Neural cell (in vitro differentiated cells): ENCODE measurements at regions not wholly inside any gene's neighbourhood (a gene's known extent, or its start where the extent isn't known, plus 50 kb on each side); places are given as distances from the start of the nearest gene placed in this dataset.

Source experiments
- H2AFZ ChIP-seq: fragments of 200-600, 300-800 bp; sonication (generic), shearing (Covaris generic); 2 replicates; pipeline ENCODE4 v1.6.0; 2014; ENCODE audit warnings: low read depth, mild to moderate bottlenecking, antibody characterized with exemption, low read length, moderate library complexity
- H3F3A ChIP-seq: fragments of 200-600 bp; shearing (Covaris generic); 2 replicates; pipeline ENCODE4 v1.6.1; 2016; ENCODE audit warnings: mild to moderate bottlenecking, moderate library complexity, mixed read lengths, antibody characterized with exemption, low read length; ENCODE audit not compliant: insufficient read depth, poor library complexity, severe bottlenecking
- H3K27ac ChIP-seq: fragments of 200-600, 300-800 bp; sonication (generic), shearing (Covaris generic); 2 replicates; pipeline ENCODE4 v1.5.1; 2014; ENCODE audit warnings: mild to moderate bottlenecking, low read length, moderate library complexity
- H3K27me3 ChIP-seq: fragments of 300-800, 200-600 bp; sonication (generic), shearing (Covaris generic); 2 replicates; pipeline ENCODE4 v1.6.0; 2014; ENCODE audit warnings: mild to moderate bottlenecking, low read depth, low read length, moderate library complexity; ENCODE audit not compliant: insufficient read depth
- H3K36me3 ChIP-seq: fragments of 300-800, 200-600 bp; sonication (generic), shearing (Covaris generic); 2 replicates; pipeline ENCODE4 v1.5.1; 2014; ENCODE audit warnings: mild to moderate bottlenecking, antibody characterized with exemption, low read length, moderate library complexity; ENCODE audit not compliant: insufficient read depth
- H3K4me2 ChIP-seq: fragments of 300-800, 200-600 bp; sonication (generic), shearing (Covaris generic); 2 replicates; pipeline ENCODE4 v1.6.0; 2014; ENCODE audit warnings: mild to moderate bottlenecking, low read length
- H3K4me3 ChIP-seq: fragments of 300-800, 200-600 bp; sonication (generic), shearing (Covaris generic); 2 replicates; pipeline ENCODE4 v1.5.1; 2014; ENCODE audit warnings: mild to moderate bottlenecking, low read length, moderate library complexity
- H3K79me2 ChIP-seq: fragments of 200-600 bp; shearing (Covaris generic); replicated peaks from 2 replicates; pipeline ENCODE4 v1.6.0; 2014; ENCODE audit warnings: mild to moderate bottlenecking, low read length, moderate library complexity; ENCODE audit not compliant: insufficient read depth
- H3K9ac ChIP-seq: fragments of 300-800, 200-600 bp; sonication (generic), shearing (Covaris generic); 2 replicates; pipeline ENCODE4 v1.6.1; 2016; ENCODE audit warnings: mild to moderate bottlenecking, low read length, mixed read lengths
- H3K9me2 ChIP-seq: fragments of 200-600 bp; shearing (Covaris generic); 2 replicates; pipeline ENCODE4 v1.6.1; 2016; ENCODE audit warnings: mild to moderate bottlenecking, low read length, mixed read lengths; ENCODE audit not compliant: insufficient read depth
- H3K9me3 ChIP-seq: fragments of 200-600, 300-800 bp; sonication (generic), shearing (Covaris generic); 2 replicates; pipeline ENCODE4 v1.6.1; 2016; ENCODE audit warnings: mild to moderate bottlenecking, mixed run types, low read length, moderate library complexity, mixed read lengths
- H4K20me1 ChIP-seq: fragments of 200-600 bp; shearing (Covaris generic); 2 replicates; pipeline ENCODE4 v1.6.1; 2016; ENCODE audit warnings: mild to moderate bottlenecking, mixed run types; ENCODE audit not compliant: insufficient read depth
- EP300 ChIP-seq: fragments of 450-650 bp; conservative IDR thresholded peaks from 2 replicates; pipeline ENCODE4 v1.6.1; 2014; ENCODE audit warnings: antibody characterized with exemption, mild to moderate bottlenecking, moderate library complexity; ENCODE audit not compliant: poor library complexity, severe bottlenecking
- EZH2 ChIP-seq: fragments of 200-600, 300-800 bp; shearing (Covaris generic), sonication (generic); IDR thresholded peaks from 2 replicates; pipeline ENCODE4 v1.6.1; 2014; ENCODE audit warnings: antibody characterized with exemption, low read length, borderline replicate concordance, mild to moderate bottlenecking; ENCODE audit not compliant: insufficient read depth, poor library complexity, severe bottlenecking
- MXI1 ChIP-seq: fragments of 450-650 bp; conservative IDR thresholded peaks from 2 replicates; pipeline ENCODE4 v1.6.1; 2014; ENCODE audit warnings: antibody characterized with exemption, mild to moderate bottlenecking; ENCODE audit not compliant: poor library complexity, severe bottlenecking
- POLR2AphosphoS5 ChIP-seq: IDR thresholded peaks from 2 replicates; pipeline ENCODE4 v1.6.1; 2012
- RAD21 ChIP-seq: fragments of 450-650 bp; conservative IDR thresholded peaks from 2 replicates; pipeline ENCODE4 v1.6.1; 2014; ENCODE audit warnings: antibody characterized with exemption, mild to moderate bottlenecking, moderate library complexity
- REST ChIP-seq: IDR thresholded peaks from 2 replicates; pipeline ENCODE4 v1.6.1; 2012; ENCODE audit warnings: borderline replicate concordance
- SMC3 ChIP-seq: fragments of 450-650 bp; conservative IDR thresholded peaks from 2 replicates; pipeline ENCODE4 v1.6.1; 2014; ENCODE audit warnings: antibody characterized with exemption, mild to moderate bottlenecking, moderate library complexity; ENCODE audit not compliant: poor library complexity
- TAF1 ChIP-seq: IDR thresholded peaks from 2 replicates; pipeline ENCODE4 v1.6.1; 2012; ENCODE audit warnings: low read depth
- TF ChIP-seq, protein P1 (sequence below): fragments of 450-650 bp; IDR thresholded peaks from 2 replicates; pipeline ENCODE4 v1.5.1; 2014; ENCODE audit warnings: antibody characterized with exemption, mild to moderate bottlenecking, moderate library complexity; ENCODE audit not compliant: poor library complexity, severe bottlenecking

DNA sequence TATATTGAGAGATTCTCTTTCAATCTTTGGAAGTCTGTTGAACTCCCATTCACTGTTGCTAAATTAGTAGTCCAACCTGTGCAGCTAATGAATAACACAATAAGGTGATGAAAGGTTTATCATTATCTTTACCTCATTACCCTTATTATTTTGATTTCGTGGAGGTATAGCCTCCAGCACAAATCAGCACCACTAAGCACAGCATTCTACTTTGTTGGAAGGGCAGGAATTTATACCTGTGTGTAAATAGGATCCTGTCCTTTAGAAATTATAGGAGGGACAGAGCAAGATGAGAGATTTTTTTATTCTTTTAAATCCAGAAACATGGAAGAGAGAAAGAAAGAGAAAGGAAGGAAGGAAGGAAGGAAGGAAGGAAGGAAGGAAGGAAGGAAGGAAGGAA, 454.1 kb downstream of the PDGFC start:
- Histone ChIP-seq H3K27me3 (no peaks in the 10 kb centered on the region), H3K9me3 (no peaks in the 10 kb centered on the region), H3K9ac (no peak overlapping the region), H3K4me2 (no peak overlapping the region), H3K4me3 (no peak overlapping the region), H3K79me2 (no peaks in the 10 kb centered on the region), H2AFZ (no peak overlapping the region), H3K9me2 (no peaks in the 10 kb centered on the region), H3K36me3 (no peaks in the 10 kb centered on the region), H3K27ac (no peak overlapping the region), H3F3A (no peaks in the 10 kb centered on the region), H4K20me1 (no peaks in the 10 kb centered on the region)
- TF ChIP-seq TAF1, result no peak
- TF ChIP-seq EZH2, result no peak
- TF ChIP-seq REST, result no peak
- no peak for TF ChIP-seq MXI1
- no peak for TF ChIP-seq RAD21
- no peak for TF ChIP-seq EP300
- no peak for TF ChIP-seq SMC3
- no peak for TF ChIP-seq POLR2AphosphoS5
- TF ChIP-seq, protein P1, sequence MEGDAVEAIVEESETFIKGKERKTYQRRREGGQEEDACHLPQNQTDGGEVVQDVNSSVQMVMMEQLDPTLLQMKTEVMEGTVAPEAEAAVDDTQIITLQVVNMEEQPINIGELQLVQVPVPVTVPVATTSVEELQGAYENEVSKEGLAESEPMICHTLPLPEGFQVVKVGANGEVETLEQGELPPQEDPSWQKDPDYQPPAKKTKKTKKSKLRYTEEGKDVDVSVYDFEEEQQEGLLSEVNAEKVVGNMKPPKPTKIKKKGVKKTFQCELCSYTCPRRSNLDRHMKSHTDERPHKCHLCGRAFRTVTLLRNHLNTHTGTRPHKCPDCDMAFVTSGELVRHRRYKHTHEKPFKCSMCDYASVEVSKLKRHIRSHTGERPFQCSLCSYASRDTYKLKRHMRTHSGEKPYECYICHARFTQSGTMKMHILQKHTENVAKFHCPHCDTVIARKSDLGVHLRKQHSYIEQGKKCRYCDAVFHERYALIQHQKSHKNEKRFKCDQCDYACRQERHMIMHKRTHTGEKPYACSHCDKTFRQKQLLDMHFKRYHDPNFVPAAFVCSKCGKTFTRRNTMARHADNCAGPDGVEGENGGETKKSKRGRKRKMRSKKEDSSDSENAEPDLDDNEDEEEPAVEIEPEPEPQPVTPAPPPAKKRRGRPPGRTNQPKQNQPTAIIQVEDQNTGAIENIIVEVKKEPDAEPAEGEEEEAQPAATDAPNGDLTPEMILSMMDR, result no peak

GRCh38 chr4:156516698-156517097, 454.9 kb downstream of the PDGFC start:
- H3K27ac ChIP-seq, result no peak overlapping the region
- H3K9ac ChIP-seq, result no peak overlapping the region
- no peaks in the 10 kb centered on the region for H4K20me1 ChIP-seq
- H3K27me3 ChIP-seq, result no peaks in the 10 kb centered on the region
- no peaks in the 10 kb centered on the region for H3K9me2 ChIP-seq
- H3K79me2 ChIP-seq, result no peaks in the 10 kb centered on the region
- H3K36me3 ChIP-seq, result no peaks in the 10 kb centered on the region
- no peak overlapping the region for H2AFZ ChIP-seq
- no peaks in the 10 kb centered on the region for H3F3A ChIP-seq
- H3K4me3 ChIP-seq, result no peak overlapping the region
- no peaks in the 10 kb centered on the region for H3K9me3 ChIP-seq
- H3K4me2 ChIP-seq, result no peak overlapping the region
- TF ChIP-seq, protein P1, result no peak
- no peak for TF ChIP-seq RAD21
- TF ChIP-seq REST, result no peak
- no peak for TF ChIP-seq EZH2
- TF ChIP-seq POLR2AphosphoS5, result no peak
- TF ChIP-seq EP300, result no peak
- TF ChIP-seq MXI1, result no peak
- no peak for TF ChIP-seq TAF1
- no peak for TF ChIP-seq SMC3
